ENCODE measurements at regions not wholly inside any gene's neighbourhood (a gene's known extent, or its start where the extent isn't known, plus 50 kb on each side); places are given as distances from the start of the nearest gene placed in this dataset.
"Not testable (repeated sequence)": the region's sequence is repeated elsewhere in the genome, so short reads cannot be mapped to it uniquely, and the experiment has no call there.

DNA sequence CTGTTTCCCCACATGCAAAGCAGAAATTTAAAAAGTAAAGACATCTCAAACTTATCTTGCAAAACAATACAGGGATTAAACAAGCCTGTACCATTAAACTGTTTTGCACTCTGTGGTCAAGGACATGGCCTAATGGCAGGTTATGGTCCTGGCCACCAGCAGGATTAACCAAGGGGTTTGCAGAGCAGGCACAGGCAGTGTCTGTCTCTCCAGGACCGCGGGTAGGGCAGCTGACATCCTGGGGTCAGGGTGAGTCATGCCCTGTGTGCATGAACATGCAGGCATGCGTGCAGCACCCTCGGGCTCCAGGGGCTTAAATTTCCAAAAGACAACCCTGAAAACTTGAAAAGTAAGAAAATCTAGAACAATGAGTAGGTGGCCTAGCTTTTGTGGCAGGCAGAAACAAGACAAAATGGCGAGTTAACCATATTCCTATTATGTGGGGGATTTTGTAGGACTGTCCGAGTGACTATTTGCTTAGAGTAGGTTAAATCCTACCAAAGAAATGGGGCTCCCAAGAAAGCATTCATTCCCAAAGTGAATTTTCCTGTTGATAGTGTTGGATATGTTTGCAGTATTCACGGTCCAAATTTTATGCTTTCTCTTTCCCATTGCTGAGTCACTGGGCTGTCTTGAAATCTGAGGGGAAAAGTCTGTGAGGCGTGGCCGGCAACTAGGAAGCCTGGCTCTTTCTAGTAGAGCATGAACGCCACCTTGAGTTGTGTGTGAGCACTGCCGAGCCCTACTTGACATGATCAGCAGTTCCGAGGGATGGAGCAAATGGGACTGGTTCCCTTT, 158.4 kb upstream of the FAM20A start:
- Histone ChIP-seq H3K4me1 (ENCODE audit: insufficient read depth, low read length) (peaks cover 5% of the 10 kb centered on the region), H3K36me3 (ENCODE audit: insufficient read depth, low read length) (no peaks in the 10 kb centered on the region), H3K27ac (ENCODE audit: low read depth, low read length) (peak overlapping the region; percentile 42), H3K4me3 (ENCODE audit: low read depth in 1 of 2, low read length in 2 of 2) (peak overlapping the region in 1 of 2 donors; percentile 5), H3K27me3 (ENCODE audit: control insufficient read depth in 1 of 2, insufficient read depth in 2 of 2, low read length in 2 of 2) (no peaks in the 10 kb centered on the region), H3K9ac (ENCODE audit: low read length) (no peak overlapping the region), H3K9me3 (ENCODE audit: low read length) (no peaks in the 10 kb centered on the region)

DNA sequence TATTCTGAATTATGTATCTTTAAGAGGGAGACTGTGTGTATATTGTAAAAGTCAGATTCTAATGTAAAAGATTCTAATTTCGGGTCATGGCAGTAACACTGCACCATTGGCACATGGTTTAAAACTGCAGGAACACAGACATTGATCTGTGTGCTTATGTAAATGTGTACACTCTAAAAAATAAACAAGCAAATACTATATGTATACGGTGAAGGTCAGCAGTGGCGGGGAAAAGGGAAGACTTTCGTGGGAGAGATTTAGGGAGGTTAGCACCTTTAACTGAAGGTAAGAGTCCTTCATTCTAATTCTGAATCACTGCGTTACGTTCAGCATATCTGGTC, 157.8 kb upstream of the FAM20A start:
- H3K9me3 ChIP-seq (ENCODE audit: low read length) = no peaks in the 10 kb centered on the region
- peaks cover 5% of the 10 kb centered on the region for H3K4me1 ChIP-seq (ENCODE audit: insufficient read depth, low read length)
- peak overlapping the region; percentile 42 for H3K27ac ChIP-seq (ENCODE audit: low read depth, low read length)
- H3K9ac ChIP-seq (ENCODE audit: low read length) = no peak overlapping the region
- H3K36me3 ChIP-seq (ENCODE audit: insufficient read depth, low read length) = no peaks in the 10 kb centered on the region
- H3K4me3 ChIP-seq (ENCODE audit: low read depth in 1 of 2, low read length in 2 of 2) = no peak overlapping the region
- no peaks in the 10 kb centered on the region for H3K27me3 ChIP-seq (ENCODE audit: control insufficient read depth in 1 of 2, insufficient read depth in 2 of 2, low read length in 2 of 2)

DNA sequence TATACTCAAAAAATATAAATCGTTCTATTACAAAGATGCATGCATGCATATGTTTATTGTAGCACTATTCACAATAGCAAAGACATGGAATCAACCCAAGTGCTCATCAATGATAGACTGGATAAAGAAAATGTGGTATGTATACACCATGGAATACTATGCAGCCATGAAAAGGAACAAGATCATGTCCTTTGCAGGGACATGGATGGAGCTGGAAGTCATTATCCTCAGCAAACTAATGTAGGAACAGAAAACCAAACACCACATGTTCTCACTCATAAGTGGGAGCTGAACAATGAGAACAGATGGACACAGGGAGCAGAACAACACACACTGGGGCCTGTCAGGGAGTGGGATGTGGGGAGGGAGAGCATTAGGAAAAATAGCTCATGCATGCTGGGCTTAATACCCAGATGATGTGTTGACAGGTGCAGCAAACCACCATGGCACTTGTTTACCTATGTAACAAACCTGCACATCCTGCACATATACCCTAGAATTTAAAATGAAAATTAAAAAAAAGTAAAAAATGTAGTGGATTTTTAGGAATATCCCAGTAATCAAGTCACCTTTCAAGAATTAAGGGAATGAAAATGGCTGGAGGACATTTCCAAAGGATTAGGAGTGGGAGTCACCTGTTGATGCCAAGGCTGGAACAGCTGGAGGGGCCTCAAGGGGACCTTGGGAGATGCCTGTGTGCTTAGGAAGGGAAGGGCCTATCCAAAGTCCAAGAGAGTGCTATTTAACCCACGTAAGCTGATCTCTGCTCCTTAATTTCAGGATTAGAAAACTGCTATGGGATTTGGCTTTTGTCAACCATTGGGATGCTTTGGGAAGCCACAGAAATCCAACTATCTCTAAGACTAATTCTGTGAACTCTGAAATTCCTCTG, 156.9 kb upstream of the FAM20A start:
- H3K9ac ChIP-seq (ENCODE audit: low read length); H3K4me3 ChIP-seq (ENCODE audit: low read depth in 1 of 2, low read length in 2 of 2); H3K4me1 ChIP-seq (ENCODE audit: insufficient read depth, low read length); H3K27me3 ChIP-seq (ENCODE audit: control insufficient read depth in 1 of 2, insufficient read depth in 2 of 2, low read length in 2 of 2); H3K27ac ChIP-seq (ENCODE audit: low read depth, low read length); H3K36me3 ChIP-seq (ENCODE audit: insufficient read depth, low read length); H3K9me3 ChIP-seq (ENCODE audit: low read length): not testable (repeated sequence)

DNA sequence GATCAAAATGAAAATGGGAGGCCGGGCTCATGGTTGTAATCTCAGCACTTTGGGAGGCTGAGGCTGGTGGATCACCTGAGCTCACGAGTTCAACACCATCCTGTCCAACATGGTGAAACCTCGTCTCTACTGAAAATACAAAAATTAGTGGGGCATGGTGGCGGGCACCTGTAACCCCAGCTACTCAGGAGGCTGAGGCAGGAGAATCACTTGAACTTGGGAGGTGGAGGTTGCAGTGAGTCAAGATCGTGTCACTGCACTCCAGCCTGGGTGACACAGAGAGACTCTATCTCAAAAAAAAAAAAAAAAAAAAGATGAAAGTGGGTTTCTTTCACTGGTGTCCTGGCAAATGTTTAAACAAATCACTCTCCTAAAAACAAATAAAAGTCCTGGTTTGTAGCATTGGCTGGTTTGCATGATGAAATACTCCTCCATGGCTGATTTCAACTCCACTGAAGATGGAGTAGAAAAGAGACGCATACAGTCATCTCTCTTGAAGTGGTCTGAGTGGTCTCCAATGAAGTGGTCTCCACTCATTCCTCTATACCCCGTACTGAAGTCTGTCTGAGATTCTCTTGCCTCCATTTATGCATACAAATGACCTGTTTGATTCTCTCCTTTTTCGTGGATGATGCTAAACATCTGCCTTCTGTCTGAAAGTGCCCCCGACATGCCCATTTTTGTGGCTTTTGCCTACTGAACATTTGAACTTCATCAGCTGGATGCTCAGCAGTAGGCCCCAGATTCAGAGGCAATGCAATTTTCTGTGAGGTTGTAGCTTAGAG, 153.0 kb upstream of the FAM20A start:
- H3K27ac ChIP-seq (ENCODE audit: low read depth, low read length) = no peak overlapping the region
- H3K4me3 ChIP-seq (ENCODE audit: low read depth in 1 of 2, low read length in 2 of 2) = no peak overlapping the region
- H3K36me3 ChIP-seq (ENCODE audit: insufficient read depth, low read length) = no peaks in the 10 kb centered on the region
- H3K27me3 ChIP-seq (ENCODE audit: control insufficient read depth in 1 of 2, insufficient read depth in 2 of 2, low read length in 2 of 2) = no peaks in the 10 kb centered on the region
- no peak overlapping the region for H3K9ac ChIP-seq (ENCODE audit: low read length)
- no peaks in the 10 kb centered on the region for H3K9me3 ChIP-seq (ENCODE audit: low read length)
- H3K4me1 ChIP-seq (ENCODE audit: insufficient read depth, low read length) = peaks cover 3% of the 10 kb centered on the region

DNA sequence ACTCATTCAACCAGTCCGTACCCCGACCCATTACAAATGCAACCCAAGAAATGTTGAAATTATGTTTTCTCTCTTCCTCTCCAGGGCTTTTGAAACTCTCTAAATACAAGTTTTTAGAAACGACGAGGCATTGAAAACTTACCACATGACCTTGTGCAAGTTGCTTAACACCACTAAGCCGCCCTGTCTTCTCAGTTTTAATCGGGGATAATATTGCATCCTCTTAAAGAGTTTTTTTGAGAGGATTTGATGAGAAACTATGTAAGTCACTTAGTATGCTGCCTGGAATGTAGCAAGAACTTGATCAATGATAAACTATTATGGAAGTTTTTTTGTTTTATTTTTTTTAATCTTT, 149.0 kb upstream of the FAM20A start:
- no peak overlapping the region for H3K27ac ChIP-seq (ENCODE audit: low read depth, low read length)
- no peak overlapping the region for H3K4me3 ChIP-seq (ENCODE audit: low read depth in 1 of 2, low read length in 2 of 2)

DNA sequence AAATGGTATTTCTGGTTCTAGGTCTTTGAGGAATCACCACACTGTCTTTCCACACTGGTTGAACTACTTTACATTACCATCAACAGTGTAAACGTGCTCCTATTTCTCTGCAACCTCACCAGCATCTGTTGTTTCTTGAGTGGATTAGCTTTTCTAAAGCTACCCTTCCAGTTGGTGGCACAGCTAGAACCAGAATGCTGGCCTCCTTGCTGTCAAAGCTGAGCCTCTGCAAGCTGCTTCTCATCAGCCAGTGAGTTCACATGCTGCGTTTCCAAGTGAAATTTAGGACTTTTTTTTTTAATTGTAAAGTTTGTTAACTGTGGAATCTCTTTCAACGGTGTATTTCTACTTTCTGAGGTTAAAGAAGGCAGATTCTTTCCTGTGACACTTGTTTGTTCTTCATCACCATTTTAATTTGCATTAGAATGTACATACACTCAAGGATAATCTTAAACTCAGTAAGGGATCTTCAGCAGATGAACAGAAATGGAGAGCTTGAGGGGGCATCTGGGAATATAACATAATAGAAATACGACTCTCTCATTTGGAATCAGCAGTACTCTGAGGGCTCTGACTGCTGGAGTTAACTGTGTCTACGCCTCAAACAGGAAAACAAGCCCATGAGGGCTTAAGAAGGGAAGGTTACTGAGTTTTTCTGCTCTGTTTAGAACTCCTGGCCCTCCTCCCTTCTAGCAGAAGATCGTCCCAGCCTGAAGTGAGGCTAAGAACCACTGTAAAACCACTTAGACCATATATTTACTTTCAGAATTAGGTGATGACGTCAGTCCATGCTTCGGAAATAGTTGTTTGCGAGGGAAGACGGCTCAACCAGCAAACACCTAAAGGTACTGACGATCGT, 148.4 kb upstream of the FAM20A start:
- H3K27me3 ChIP-seq (ENCODE audit: control insufficient read depth in 1 of 2, insufficient read depth in 2 of 2, low read length in 2 of 2) = no peaks in the 10 kb centered on the region
- no peak overlapping the region for H3K27ac ChIP-seq (ENCODE audit: low read depth, low read length)
- H3K36me3 ChIP-seq (ENCODE audit: insufficient read depth, low read length) = no peaks in the 10 kb centered on the region
- H3K4me1 ChIP-seq (ENCODE audit: insufficient read depth, low read length) = no peaks in the 10 kb centered on the region
- no peak overlapping the region for H3K4me3 ChIP-seq (ENCODE audit: low read depth in 1 of 2, low read length in 2 of 2)
- H3K9me3 ChIP-seq (ENCODE audit: low read length) = no peaks in the 10 kb centered on the region
- H3K9ac ChIP-seq (ENCODE audit: low read length) = no peak overlapping the region

More for the DNA sequence above, 149.0 kb upstream of the FAM20A start:
- Histone ChIP-seq H3K4me1 (ENCODE audit: insufficient read depth, low read length) (no peaks in the 10 kb centered on the region), H3K9ac (ENCODE audit: low read length) (no peak overlapping the region), H3K27me3 (ENCODE audit: control insufficient read depth in 1 of 2, insufficient read depth in 2 of 2, low read length in 2 of 2) (no peaks in the 10 kb centered on the region), H3K36me3 (ENCODE audit: insufficient read depth, low read length) (no peaks in the 10 kb centered on the region), H3K9me3 (ENCODE audit: low read length) (no peaks in the 10 kb centered on the region)

DNA sequence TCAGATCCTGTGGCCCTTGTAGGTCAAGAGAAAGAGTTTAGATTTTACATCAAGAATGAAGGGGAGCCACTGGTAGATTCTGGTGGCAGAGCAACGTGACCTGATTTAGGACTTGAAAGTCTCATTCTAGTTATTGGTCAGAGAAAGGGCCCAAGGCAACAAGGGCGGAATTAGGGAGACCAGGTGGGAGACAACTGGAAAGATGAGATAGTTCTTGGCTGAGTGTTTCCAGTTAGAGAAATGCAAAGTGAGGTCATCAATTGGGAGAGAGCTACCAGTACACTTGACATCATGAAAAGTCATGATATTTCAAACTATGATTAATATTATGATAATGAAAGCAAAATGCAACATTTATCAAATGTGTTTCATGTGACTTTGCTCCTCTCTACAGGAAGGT, 147.2 kb upstream of the FAM20A start:
- Histone ChIP-seq H3K9me3 (ENCODE audit: low read length) (no peaks in the 10 kb centered on the region), H3K4me1 (ENCODE audit: insufficient read depth, low read length) (no peaks in the 10 kb centered on the region), H3K27ac (ENCODE audit: low read depth, low read length) (no peak overlapping the region), H3K36me3 (ENCODE audit: insufficient read depth, low read length) (no peaks in the 10 kb centered on the region), H3K9ac (ENCODE audit: low read length) (no peak overlapping the region), H3K27me3 (ENCODE audit: control insufficient read depth in 1 of 2, insufficient read depth in 2 of 2, low read length in 2 of 2) (no peaks in the 10 kb centered on the region), H3K4me3 (ENCODE audit: low read depth in 1 of 2, low read length in 2 of 2) (no peak overlapping the region)

DNA sequence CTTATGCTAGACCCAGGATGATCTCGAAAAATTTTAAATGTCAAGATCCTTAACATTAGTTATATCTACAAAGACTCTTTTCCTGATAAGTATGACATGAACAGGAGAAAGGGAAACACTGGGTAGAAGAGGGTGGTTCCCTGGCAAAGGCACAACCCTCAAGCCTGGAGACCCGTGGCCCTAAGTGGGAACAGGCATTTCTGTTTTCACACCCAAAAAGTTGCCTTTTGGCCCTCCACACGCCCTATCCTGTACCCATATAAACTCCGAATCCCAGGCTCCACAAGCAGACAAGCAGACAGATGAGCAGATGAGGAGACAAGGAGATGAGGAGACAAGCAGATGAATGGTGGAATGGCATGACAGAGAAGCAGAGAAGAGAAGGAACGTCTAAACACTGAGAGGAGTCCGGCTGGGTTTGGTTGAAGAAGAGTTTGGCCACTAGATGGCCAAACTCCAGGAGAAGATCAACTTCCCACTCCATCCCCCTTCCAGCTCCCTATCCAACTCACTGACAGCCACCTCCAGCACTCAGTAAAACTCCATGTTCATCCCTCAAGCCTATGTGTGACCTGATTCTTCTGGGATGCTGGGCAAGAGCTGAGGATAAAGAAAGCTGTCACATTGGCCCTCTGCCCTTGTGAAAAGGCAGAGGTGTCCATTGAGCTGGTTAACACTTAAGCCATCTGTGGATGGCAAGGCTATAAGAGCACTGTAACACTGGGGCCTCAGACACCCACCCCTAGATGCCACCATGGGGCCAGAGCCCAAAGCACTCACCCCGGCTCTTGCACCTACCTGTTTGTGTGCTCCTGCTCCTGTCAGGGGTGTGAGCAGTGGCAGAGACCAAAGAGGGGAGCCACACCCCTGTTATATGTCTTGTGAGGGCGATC, 139.6 kb upstream of the FAM20A start:
- no peak overlapping the region for H3K4me3 ChIP-seq (ENCODE audit: low read depth in 1 of 2, low read length in 2 of 2)
- H3K9ac ChIP-seq (ENCODE audit: low read length) = no peak overlapping the region
- no peaks in the 10 kb centered on the region for H3K9me3 ChIP-seq (ENCODE audit: low read length)
- no peaks in the 10 kb centered on the region for H3K36me3 ChIP-seq (ENCODE audit: insufficient read depth, low read length)
- no peaks in the 10 kb centered on the region for H3K27me3 ChIP-seq (ENCODE audit: control insufficient read depth in 1 of 2, insufficient read depth in 2 of 2, low read length in 2 of 2)
- H3K4me1 ChIP-seq (ENCODE audit: insufficient read depth, low read length) = no peaks in the 10 kb centered on the region
- no peak overlapping the region for H3K27ac ChIP-seq (ENCODE audit: low read depth, low read length)

DNA sequence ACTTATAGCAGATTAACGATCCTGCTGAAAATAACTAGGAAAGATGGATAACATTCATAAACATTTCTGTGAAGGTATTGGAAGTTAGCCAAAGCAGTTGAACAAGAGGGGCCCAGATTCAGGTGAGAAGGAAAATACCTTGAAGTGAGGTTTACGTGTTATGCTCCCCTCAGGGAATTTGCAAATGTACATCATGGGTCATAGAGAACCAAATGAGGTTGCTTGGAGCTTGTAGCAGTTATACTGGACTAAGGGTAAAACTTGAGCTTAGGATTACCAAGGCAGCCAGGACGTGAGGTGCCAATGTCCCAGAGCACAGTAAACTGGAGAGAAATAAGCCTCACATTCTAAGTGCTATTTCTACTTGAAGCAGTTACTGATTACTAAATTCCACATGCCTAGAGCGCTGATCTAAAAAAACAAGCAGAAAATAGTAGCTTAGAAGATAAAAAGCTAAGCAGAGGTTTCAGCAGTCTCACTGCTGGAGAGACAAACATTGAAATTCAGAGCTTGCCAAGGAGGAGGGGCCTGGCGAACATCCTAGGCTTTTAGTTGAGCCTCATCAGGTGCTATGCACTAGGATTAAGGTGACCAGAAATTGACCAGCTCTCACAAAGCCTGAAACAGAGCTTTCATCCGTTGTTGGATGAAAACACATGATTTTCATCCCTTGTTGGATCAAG, 136.7 kb upstream of the FAM20A start:
- no peaks in the 10 kb centered on the region for H3K9me3 ChIP-seq (ENCODE audit: low read length)
- H3K4me3 ChIP-seq (ENCODE audit: low read depth in 1 of 2, low read length in 2 of 2) = no peak overlapping the region
- H3K4me1 ChIP-seq (ENCODE audit: insufficient read depth, low read length) = no peaks in the 10 kb centered on the region
- H3K9ac ChIP-seq (ENCODE audit: low read length) = no peak overlapping the region
- no peaks in the 10 kb centered on the region for H3K36me3 ChIP-seq (ENCODE audit: insufficient read depth, low read length)
- H3K27ac ChIP-seq (ENCODE audit: low read depth, low read length) = no peak overlapping the region
- no peaks in the 10 kb centered on the region for H3K27me3 ChIP-seq (ENCODE audit: control insufficient read depth in 1 of 2, insufficient read depth in 2 of 2, low read length in 2 of 2)

DNA sequence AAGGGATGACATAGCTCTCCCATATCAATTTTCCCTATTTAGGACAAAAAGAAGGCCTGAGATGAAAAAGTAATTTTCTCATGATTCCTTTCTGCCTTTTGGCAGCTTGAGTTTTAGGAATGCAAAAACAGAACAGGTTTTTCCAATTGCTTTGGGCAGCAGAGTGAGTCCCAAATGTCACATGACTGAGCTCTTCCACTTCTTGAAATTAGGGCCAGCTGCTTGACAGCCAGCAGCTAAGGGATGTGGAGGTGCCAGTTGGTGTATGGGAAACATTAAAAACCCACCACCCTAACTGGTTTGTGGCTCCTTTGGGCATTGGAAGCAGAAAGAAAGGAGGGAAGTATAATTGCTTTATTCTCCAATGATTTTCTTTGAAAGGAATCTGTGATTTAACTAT, 133.8 kb upstream of the FAM20A start:
- no peaks in the 10 kb centered on the region for H3K27me3 ChIP-seq (ENCODE audit: control insufficient read depth in 1 of 2, insufficient read depth in 2 of 2, low read length in 2 of 2)
- H3K27ac ChIP-seq (ENCODE audit: low read depth, low read length) = no peak overlapping the region
- H3K36me3 ChIP-seq (ENCODE audit: insufficient read depth, low read length) = no peaks in the 10 kb centered on the region
- H3K4me1 ChIP-seq (ENCODE audit: insufficient read depth, low read length) = no peaks in the 10 kb centered on the region
- no peak overlapping the region for H3K4me3 ChIP-seq (ENCODE audit: low read depth in 1 of 2, low read length in 2 of 2)
- no peaks in the 10 kb centered on the region for H3K9me3 ChIP-seq (ENCODE audit: low read length)
- no peak overlapping the region for H3K9ac ChIP-seq (ENCODE audit: low read length)
